ENCODE measurements at regions not wholly inside any gene's neighbourhood (a gene's known extent, or its start where the extent isn't known, plus 50 kb on each side); places are given as distances from the start of the nearest gene placed in this dataset.

GRCh38 chr10:89829262-89829886 lies 128.0 kb downstream of the KIF20B start:
- DNase-seq (ENCODE audit: low spot score): no peak

GRCh38 chr10:89829887-89830269 lies 128.5 kb downstream of the KIF20B start:
- DNase-seq (ENCODE audit: low spot score): no peak

GRCh38 chr10:89830624-89831023 lies 129.2 kb downstream of the KIF20B start:
- DNase-seq (ENCODE audit: low spot score): no peak

- DNase-seq (ENCODE audit: low spot score): no peak
Measured at GRCh38 chr10:89836840-89837164, 135.4 kb downstream of the KIF20B start.

- DNase-seq (ENCODE audit: low spot score): peak; percentile 16
Measured at GRCh38 chr10:89837165-89838043, 136.0 kb downstream of the KIF20B start.

- DNase-seq (ENCODE audit: low spot score): no peak
Measured at GRCh38 chr10:89838044-89838615, 136.7 kb downstream of the KIF20B start.

- no peak for DNase-seq (ENCODE audit: low spot score)
Measured at GRCh38 chr10:89845541-89846280, 144.3 kb downstream of the KIF20B start.

GRCh38 chr10:89846281-89846630 lies 144.9 kb downstream of the KIF20B start:
- DNase-seq (ENCODE audit: low spot score): no peak

- DNase-seq (ENCODE audit: low spot score): no peak
Measured at GRCh38 chr10:89846786-89847185, 145.4 kb downstream of the KIF20B start.

- DNase-seq (ENCODE audit: low spot score): no peak
Measured at GRCh38 chr10:89852872-89853271, 151.5 kb downstream of the KIF20B start.

GRCh38 chr10:89853781-89854191 lies 152.4 kb downstream of the KIF20B start:
- no peak for DNase-seq (ENCODE audit: low spot score)

- no peak for DNase-seq (ENCODE audit: low spot score)
Measured at GRCh38 chr10:89857431-89858042, 156.1 kb downstream of the KIF20B start.

GRCh38 chr10:89861199-89861573 lies 159.8 kb downstream of the KIF20B start:
- no peak for DNase-seq (ENCODE audit: low spot score)

- no peak for DNase-seq (ENCODE audit: low spot score)
Measured at GRCh38 chr10:89861584-89862301, 160.4 kb downstream of the KIF20B start.

GRCh38 chr10:89867964-89868363 lies 166.6 kb downstream of the KIF20B start:
- no peak for DNase-seq (ENCODE audit: low spot score)

- DNase-seq (ENCODE audit: low spot score): no peak
Measured at GRCh38 chr10:89869180-89869579, 167.8 kb downstream of the KIF20B start.

- DNase-seq (ENCODE audit: low spot score): no peak
Measured at GRCh38 chr10:89869592-89870156, 168.3 kb downstream of the KIF20B start.

GRCh38 chr10:89870936-89871335 lies 169.5 kb downstream of the KIF20B start:
- DNase-seq (ENCODE audit: low spot score): no peak

- DNase-seq (ENCODE audit: low spot score): no peak
Measured at GRCh38 chr10:89873055-89873454, 171.7 kb downstream of the KIF20B start.

GRCh38 chr10:89875557-89875956 lies 174.2 kb downstream of the KIF20B start:
- no peak for DNase-seq (ENCODE audit: low spot score)

GRCh38 chr10:89879121-89879520 lies 177.7 kb downstream of the KIF20B start:
- DNase-seq (ENCODE audit: low spot score): no peak
